HL-60 (cell line): ENCODE measurements at regions not wholly inside any gene's neighbourhood (a gene's known extent, or its start where the extent isn't known, plus 50 kb on each side); places are given as distances from the start of the nearest gene placed in this dataset.

Source experiments
- DNase-seq, 2 experiments: peaks; one replicate each; pipeline ENCODE4 v3.0.0-alpha.2; 2010 to 2020; ENCODE audit warnings: low read depth in 1 of 2, low spot score in 1 of 2
- H3K27ac ChIP-seq: fragments of 250-450 bp; sonication (Bioruptor Pico); replicated peaks from 2 replicates; pipeline ENCODE4 v1.5.1; 2020; ENCODE audit warnings: mild to moderate bottlenecking, moderate library complexity
- H3K27me3 ChIP-seq: fragments of 250-450 bp; sonication (Bioruptor Pico); 2 replicates; pipeline ENCODE4 v1.5.1; 2021; ENCODE audit warnings: mild to moderate bottlenecking, moderate library complexity; ENCODE audit not compliant: insufficient read depth, poor library complexity, severe bottlenecking
- H3K4me3 ChIP-seq: replicated peaks from 2 replicates; pipeline ENCODE4 v1.5.1; 2011; ENCODE audit warnings: mild to moderate bottlenecking, control low read depth, low read length; ENCODE audit not compliant: insufficient read depth
- CTCF ChIP-seq: IDR thresholded peaks from one replicate; pipeline ENCODE4 v1.5.1; 2011; ENCODE audit warnings: low read length, control low read depth, inconsistent platforms; ENCODE audit not compliant: insufficient read depth
- GABPA ChIP-seq: IDR thresholded peaks from 2 replicates; pipeline ENCODE4 v1.6.1; 2012; ENCODE audit warnings: low read depth
- POLR2AphosphoS5 ChIP-seq: IDR thresholded peaks from 2 replicates; pipeline ENCODE4 v1.6.1; 2012; ENCODE audit warnings: low read depth
- REST ChIP-seq: IDR thresholded peaks from 2 replicates; pipeline ENCODE4 v1.6.1; 2012; ENCODE audit warnings: low read depth; ENCODE audit not compliant: insufficient replicate concordance
- SPI1 ChIP-seq: IDR thresholded peaks from 2 replicates; pipeline ENCODE4 v1.6.1; 2012; ENCODE audit warnings: low read depth, mild to moderate bottlenecking, borderline replicate concordance

GRCh38 chr5:99081711-99082110 lies 152.9 kb upstream of the CHD1 start:
- DNase-seq, result no peak
- Histone ChIP-seq H3K27ac (no peak overlapping the region), H3K27me3 (no peaks in the 10 kb centered on the region), H3K4me3 (no peak overlapping the region)
- TF ChIP-seq REST (no peak), CTCF (no peak), SPI1 (no peak)

- TF ChIP-seq SPI1 (no peak), REST (no peak), POLR2AphosphoS5 (no peak), CTCF (no peak), GABPA (no peak)
- Histone ChIP-seq H3K27ac (no peak overlapping the region), H3K4me3 (no peak overlapping the region), H3K27me3 (no peaks in the 10 kb centered on the region)
- DNase-seq, result no peak
These were observed 148.2 kb upstream of the CHD1 start for GRCh38 chr5:99076723-99077640.

GRCh38 chr5:99072846-99073245 lies 144.0 kb upstream of the CHD1 start:
- H3K27me3 ChIP-seq, result no peaks in the 10 kb centered on the region
- H3K27ac ChIP-seq, result no peak overlapping the region
- DNase-seq, result no peak
- TF ChIP-seq REST (no peak), SPI1 (no peak), POLR2AphosphoS5 (no peak), CTCF (no peak), GABPA (no peak)
- H3K4me3 ChIP-seq, result no peak overlapping the region
